SK-N-SH treated with all-trans-retinoic acid at 6 μM for 48 hours (cell line): ENCODE measurements at regions not wholly inside any gene's neighbourhood (a gene's known extent, or its start where the extent isn't known, plus 50 kb on each side); places are given as distances from the start of the nearest gene placed in this dataset.

Experiments used
- ATAC-seq: fragments of 200-7000 bp; cut with Tn5 transposase; 3 replicates; pipeline ENCODE4 v1.9.1; 2020; ENCODE audit warnings: mild to moderate bottlenecking, moderate library complexity
- ARNTL ChIP-seq: fragments of 450-650 bp; formaldehyde crosslinking; IDR thresholded peaks from 2 replicates; pipeline ENCODE4 v1.5.0; 2020; ENCODE audit warnings: low read depth, mild to moderate bottlenecking, moderate library complexity, borderline replicate concordance
- BACH2 ChIP-seq: fragments of 250-450 bp; sonication (Bioruptor Pico); IDR thresholded peaks from 2 replicates; pipeline ENCODE4 v1.9.0; 2021; ENCODE audit warnings: mild to moderate bottlenecking, borderline replicate concordance
- CSDC2 ChIP-seq: fragments of 250-450 bp; sonication (Bioruptor Pico); IDR thresholded peaks from 2 replicates; pipeline ENCODE4 v1.5.0; 2020; ENCODE audit warnings: mild to moderate bottlenecking, moderate library complexity
- ESRRG ChIP-seq: fragments of 250-450 bp; sonication (Bioruptor Pico); IDR thresholded peaks from 2 replicates; pipeline ENCODE4 v1.6.1; 2021; ENCODE audit warnings: mild to moderate bottlenecking
- GLIS3 ChIP-seq: fragments of 250-450 bp; sonication (Bioruptor Pico); IDR thresholded peaks from 2 replicates; pipeline ENCODE4 v1.5.0; 2020; ENCODE audit warnings: mild to moderate bottlenecking, moderate library complexity
- ISL1 ChIP-seq: fragments of 250-450 bp; sonication (Bioruptor Pico); IDR thresholded peaks from 2 replicates; pipeline ENCODE4 v2.1.2; 2022; ENCODE audit warnings: mild to moderate bottlenecking, moderate library complexity
- OSR1 ChIP-seq: fragments of 250-450 bp; sonication (Bioruptor Pico); IDR thresholded peaks from 2 replicates; pipeline ENCODE4 v1.8.0; 2022; ENCODE audit warnings: moderate library complexity, mild to moderate bottlenecking, inconsistent platforms
- PPARA ChIP-seq: fragments of 250-450 bp; sonication (Bioruptor Pico); IDR thresholded peaks from 2 replicates; pipeline ENCODE4 v1.5.0; 2020; ENCODE audit warnings: mild to moderate bottlenecking, borderline replicate concordance
- RARB ChIP-seq: fragments of 250-450 bp; sonication (Bioruptor Pico); IDR thresholded peaks from 2 replicates; pipeline ENCODE4 v1.8.0; 2021; ENCODE audit warnings: mild to moderate bottlenecking, moderate library complexity
- SNAI2 ChIP-seq: fragments of 250-450 bp; sonication (Bioruptor Pico); IDR thresholded peaks from 2 replicates; pipeline ENCODE4 v1.5.0; 2020; ENCODE audit warnings: mild to moderate bottlenecking, moderate library complexity
- TCF4 ChIP-seq: fragments of 250-450 bp; sonication (Bioruptor Pico); IDR thresholded peaks from 2 replicates; pipeline ENCODE4 v1.8.0; 2021; ENCODE audit warnings: mild to moderate bottlenecking, moderate library complexity, borderline replicate concordance
- ZC3H10 ChIP-seq: fragments of 250-450 bp; sonication (Bioruptor Pico); IDR thresholded peaks from 2 replicates; pipeline ENCODE4 v1.5.1; 2021; ENCODE audit warnings: mild to moderate bottlenecking, moderate library complexity
- ZFP3 ChIP-seq: fragments of 250-450 bp; sonication (Bioruptor Pico); IDR thresholded peaks from 2 replicates; pipeline ENCODE4 v1.5.0; 2020; ENCODE audit warnings: mild to moderate bottlenecking, moderate library complexity
- ZFP30 ChIP-seq: fragments of 450-650 bp; formaldehyde crosslinking; IDR thresholded peaks from 2 replicates; pipeline ENCODE4 v1.5.0; 2022; ENCODE audit warnings: mild to moderate bottlenecking, moderate library complexity
- ZNF565 ChIP-seq: fragments of 450-650 bp; formaldehyde crosslinking; conservative IDR thresholded peaks from 2 replicates; pipeline ENCODE4 v1.5.0; 2020; ENCODE audit warnings: low read depth, mild to moderate bottlenecking, moderate library complexity
- ZNF70 ChIP-seq: fragments of 450-650 bp; formaldehyde crosslinking; IDR thresholded peaks from 2 replicates; pipeline ENCODE4 v1.5.0; 2020; ENCODE audit warnings: mild to moderate bottlenecking, moderate library complexity
- ZNF8 ChIP-seq: fragments of 450-650 bp; formaldehyde crosslinking; IDR thresholded peaks from 2 replicates; pipeline ENCODE4 v1.5.0; 2020; ENCODE audit warnings: mild to moderate bottlenecking, moderate library complexity
- TF ChIP-seq, protein P1 (sequence below): fragments of 250-450 bp; sonication (Bioruptor Pico); IDR thresholded peaks from 2 replicates; pipeline ENCODE4 v1.5.1; 2020; ENCODE audit warnings: low read depth, mild to moderate bottlenecking, moderate library complexity
- TF ChIP-seq, protein P2 (sequence below): fragments of 250-450 bp; sonication (Bioruptor Pico); IDR thresholded peaks from 2 replicates; pipeline ENCODE4 v1.5.0; 2020; ENCODE audit warnings: mild to moderate bottlenecking, moderate library complexity
- TF ChIP-seq, protein P3 (sequence below): fragments of 250-450 bp; sonication (Bioruptor Pico); IDR thresholded peaks from 2 replicates; pipeline ENCODE4 v1.8.0; 2021; ENCODE audit warnings: low read depth, mild to moderate bottlenecking, moderate library complexity, borderline replicate concordance
- TF ChIP-seq, protein P4 (sequence below): fragments of 250-450 bp; sonication (Bioruptor Pico); IDR thresholded peaks from 2 replicates; pipeline ENCODE4 v1.8.0; 2020; ENCODE audit warnings: mild to moderate bottlenecking, moderate library complexity, borderline replicate concordance

DNA sequence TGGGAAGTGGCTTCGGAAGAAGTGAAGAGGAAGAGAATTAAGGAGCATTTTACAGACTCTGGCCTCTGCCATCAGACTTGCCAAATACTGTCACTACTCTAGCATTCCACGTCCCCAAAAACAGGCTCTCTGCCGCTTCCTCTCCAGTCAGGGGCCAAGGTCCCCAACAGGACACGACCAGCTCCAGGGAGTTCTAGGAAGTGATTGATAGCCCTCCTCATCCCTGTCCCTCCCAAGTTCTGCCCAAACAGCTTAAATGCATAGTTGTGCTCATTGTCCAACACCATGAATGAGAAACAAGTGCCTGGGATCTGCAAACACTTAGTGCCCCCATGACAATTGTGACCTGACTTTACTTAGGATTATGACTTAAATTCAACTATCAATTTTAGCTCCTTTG lies 96.5 kb downstream of the MED10 start:
- ATAC-seq = no peak
- TF ChIP-seq ZNF565 (CRISPR knock-in tag) (no peak), PPARA (CRISPR knock-in tag) (no peak), ZFP3 (CRISPR knock-in tag) (no peak), RARB (CRISPR knock-in tag) (no peak), TCF4 (no peak), ISL1 (CRISPR knock-in tag) (no peak), OSR1 (CRISPR knock-in tag) (no peak), BACH2 (CRISPR knock-in tag) (no peak), ZC3H10 (CRISPR knock-in tag) (no peak), CSDC2 (CRISPR knock-in tag) (no peak), ZNF70 (CRISPR knock-in tag) (no peak), GLIS3 (CRISPR knock-in tag) (no peak), ARNTL (CRISPR knock-in tag) (no peak), ZFP30 (no peak)
- TF ChIP-seq, protein P1, sequence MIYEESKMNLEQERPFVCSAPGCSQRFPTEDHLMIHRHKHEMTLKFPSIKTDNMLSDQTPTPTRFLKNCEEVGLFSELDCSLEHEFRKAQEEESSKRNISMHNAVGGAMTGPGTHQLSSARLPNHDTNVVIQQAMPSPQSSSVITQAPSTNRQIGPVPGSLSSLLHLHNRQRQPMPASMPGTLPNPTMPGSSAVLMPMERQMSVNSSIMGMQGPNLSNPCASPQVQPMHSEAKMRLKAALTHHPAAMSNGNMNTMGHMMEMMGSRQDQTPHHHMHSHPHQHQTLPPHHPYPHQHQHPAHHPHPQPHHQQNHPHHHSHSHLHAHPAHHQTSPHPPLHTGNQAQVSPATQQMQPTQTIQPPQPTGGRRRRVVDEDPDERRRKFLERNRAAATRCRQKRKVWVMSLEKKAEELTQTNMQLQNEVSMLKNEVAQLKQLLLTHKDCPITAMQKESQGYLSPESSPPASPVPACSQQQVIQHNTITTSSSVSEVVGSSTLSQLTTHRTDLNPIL = no peak
- TF ChIP-seq, protein P2, sequence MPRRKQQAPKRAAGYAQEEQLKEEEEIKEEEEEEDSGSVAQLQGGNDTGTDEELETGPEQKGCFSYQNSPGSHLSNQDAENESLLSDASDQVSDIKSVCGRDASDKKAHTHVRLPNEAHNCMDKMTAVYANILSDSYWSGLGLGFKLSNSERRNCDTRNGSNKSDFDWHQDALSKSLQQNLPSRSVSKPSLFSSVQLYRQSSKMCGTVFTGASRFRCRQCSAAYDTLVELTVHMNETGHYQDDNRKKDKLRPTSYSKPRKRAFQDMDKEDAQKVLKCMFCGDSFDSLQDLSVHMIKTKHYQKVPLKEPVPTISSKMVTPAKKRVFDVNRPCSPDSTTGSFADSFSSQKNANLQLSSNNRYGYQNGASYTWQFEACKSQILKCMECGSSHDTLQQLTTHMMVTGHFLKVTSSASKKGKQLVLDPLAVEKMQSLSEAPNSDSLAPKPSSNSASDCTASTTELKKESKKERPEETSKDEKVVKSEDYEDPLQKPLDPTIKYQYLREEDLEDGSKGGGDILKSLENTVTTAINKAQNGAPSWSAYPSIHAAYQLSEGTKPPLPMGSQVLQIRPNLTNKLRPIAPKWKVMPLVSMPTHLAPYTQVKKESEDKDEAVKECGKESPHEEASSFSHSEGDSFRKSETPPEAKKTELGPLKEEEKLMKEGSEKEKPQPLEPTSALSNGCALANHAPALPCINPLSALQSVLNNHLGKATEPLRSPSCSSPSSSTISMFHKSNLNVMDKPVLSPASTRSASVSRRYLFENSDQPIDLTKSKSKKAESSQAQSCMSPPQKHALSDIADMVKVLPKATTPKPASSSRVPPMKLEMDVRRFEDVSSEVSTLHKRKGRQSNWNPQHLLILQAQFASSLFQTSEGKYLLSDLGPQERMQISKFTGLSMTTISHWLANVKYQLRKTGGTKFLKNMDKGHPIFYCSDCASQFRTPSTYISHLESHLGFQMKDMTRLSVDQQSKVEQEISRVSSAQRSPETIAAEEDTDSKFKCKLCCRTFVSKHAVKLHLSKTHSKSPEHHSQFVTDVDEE = no peak
- TF ChIP-seq, protein P3, sequence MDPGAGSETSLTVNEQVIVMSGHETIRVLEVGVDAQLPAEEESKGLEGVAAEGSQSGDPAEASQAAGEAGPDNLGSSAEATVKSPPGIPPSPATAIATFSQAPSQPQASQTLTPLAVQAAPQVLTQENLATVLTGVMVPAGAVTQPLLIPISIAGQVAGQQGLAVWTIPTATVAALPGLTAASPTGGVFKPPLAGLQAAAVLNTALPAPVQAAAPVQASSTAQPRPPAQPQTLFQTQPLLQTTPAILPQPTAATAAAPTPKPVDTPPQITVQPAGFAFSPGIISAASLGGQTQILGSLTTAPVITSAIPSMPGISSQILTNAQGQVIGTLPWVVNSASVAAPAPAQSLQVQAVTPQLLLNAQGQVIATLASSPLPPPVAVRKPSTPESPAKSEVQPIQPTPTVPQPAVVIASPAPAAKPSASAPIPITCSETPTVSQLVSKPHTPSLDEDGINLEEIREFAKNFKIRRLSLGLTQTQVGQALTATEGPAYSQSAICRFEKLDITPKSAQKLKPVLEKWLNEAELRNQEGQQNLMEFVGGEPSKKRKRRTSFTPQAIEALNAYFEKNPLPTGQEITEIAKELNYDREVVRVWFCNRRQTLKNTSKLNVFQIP (CRISPR knock-in tag) = no peak
- TF ChIP-seq, protein P4, sequence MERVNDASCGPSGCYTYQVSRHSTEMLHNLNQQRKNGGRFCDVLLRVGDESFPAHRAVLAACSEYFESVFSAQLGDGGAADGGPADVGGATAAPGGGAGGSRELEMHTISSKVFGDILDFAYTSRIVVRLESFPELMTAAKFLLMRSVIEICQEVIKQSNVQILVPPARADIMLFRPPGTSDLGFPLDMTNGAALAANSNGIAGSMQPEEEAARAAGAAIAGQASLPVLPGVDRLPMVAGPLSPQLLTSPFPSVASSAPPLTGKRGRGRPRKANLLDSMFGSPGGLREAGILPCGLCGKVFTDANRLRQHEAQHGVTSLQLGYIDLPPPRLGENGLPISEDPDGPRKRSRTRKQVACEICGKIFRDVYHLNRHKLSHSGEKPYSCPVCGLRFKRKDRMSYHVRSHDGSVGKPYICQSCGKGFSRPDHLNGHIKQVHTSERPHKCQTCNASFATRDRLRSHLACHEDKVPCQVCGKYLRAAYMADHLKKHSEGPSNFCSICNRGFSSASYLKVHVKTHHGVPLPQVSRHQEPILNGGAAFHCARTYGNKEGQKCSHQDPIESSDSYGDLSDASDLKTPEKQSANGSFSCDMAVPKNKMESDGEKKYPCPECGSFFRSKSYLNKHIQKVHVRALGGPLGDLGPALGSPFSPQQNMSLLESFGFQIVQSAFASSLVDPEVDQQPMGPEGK (CRISPR knock-in tag) = no peak

DNA sequence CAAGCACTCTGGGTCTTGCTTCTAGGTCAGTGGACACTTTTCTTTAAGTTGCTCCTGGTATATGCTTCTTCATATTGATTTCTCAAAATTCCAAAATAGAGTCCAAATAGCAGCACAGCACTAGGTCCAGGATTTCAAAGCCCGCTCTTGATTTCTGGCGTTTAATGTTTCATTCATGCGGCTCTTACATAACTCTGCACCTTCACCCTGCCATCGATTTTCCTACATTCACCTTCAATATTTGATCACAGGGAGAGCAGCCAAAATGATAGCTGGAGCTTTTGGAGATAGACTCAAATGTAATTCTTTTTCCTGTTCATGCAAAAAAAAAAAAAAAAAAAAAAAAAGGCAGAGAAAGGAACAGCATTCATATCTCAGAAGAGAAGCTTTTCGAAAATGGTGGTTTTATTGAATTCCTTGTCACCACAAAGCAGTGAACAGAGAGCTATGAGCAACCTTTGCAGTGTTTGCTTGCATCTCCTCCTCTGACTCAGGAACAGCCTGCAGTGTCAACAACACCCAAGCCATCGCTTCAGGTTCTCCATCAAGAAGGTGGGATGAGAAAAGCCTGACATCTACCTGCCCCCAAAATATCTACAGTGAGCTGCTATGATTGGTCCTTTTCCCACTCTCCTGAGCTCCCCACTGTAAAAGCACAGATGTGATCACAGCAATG lies 97.8 kb downstream of the MED10 start:
- no peak for ATAC-seq
- TF ChIP-seq ESRRG (CRISPR knock-in tag) = no peak
- no peak for TF ChIP-seq OSR1 (CRISPR knock-in tag)
- no peak for TF ChIP-seq TCF4

DNA sequence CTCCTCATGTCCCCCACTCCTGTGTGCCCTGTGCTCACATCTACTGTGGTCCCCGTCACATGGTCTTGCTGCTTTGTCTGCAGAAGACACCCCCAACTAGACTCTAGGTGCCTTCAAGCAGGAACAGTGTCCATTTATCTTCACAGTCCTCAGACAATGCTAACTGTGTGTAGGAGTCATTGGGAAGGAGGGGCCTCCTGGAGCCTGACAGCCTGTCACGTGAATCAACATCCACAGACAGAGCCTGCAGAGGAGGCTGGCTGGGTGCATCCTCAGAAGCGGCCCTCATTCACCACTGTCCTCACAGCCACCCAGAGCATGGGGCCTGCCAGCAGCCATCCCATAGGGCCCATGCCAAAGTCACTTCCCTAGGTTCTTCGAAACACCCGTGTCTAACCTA lies 98.7 kb downstream of the MED10 start:
- no peak for TF ChIP-seq ZFP3 (CRISPR knock-in tag)
- ATAC-seq = no peak

DNA sequence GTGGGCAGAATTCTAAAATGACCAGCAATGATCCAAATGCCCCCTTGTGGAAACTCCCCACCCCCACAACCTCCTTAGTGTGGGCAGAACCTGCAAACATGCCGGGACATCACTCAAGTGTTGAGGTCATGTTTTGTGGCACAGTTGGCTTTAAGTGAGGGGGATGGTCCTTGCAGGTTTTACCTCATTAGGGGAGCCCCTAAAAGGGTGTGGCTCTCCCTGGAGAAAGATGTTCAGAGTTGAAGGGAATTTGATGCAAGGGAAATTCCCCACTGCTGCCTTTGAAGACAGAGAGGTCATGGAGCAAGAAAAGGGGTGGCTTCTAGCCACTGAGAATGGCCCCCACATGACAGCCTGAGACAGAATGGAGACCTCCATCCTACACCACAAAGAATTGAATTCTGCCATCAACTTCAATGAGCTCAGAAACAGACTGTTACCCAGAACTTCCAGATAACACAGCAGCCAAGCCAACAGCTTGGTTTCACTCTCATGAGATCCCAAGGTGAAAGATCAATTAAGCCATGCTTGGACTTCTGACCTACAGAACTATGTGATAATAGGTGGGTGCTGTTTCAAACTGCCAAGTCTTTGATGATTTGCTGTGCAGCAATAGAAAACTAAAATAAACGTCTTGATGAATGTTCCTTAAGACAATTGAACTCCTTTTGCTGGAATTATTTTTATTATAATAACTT lies 103.4 kb downstream of the MED10 start:
- ATAC-seq = no peak
- TF ChIP-seq PPARA (CRISPR knock-in tag) (no peak), ISL1 (CRISPR knock-in tag) (no peak), ZFP3 (CRISPR knock-in tag) (no peak), TCF4 (no peak), SNAI2 (CRISPR knock-in tag) (no peak), OSR1 (CRISPR knock-in tag) (no peak), ESRRG (CRISPR knock-in tag) (no peak), CSDC2 (CRISPR knock-in tag) (no peak), BACH2 (CRISPR knock-in tag) (no peak), ZNF8 (CRISPR knock-in tag) (no peak)
- TF ChIP-seq, protein P2 = no peak
- TF ChIP-seq, protein P3 (CRISPR knock-in tag) = no peak
- TF ChIP-seq, protein P1 = no peak
